Activated CD8-positive, alpha-beta memory T cell treated with anti-CD3 and anti-CD28 coated beads, Interleukin-2, amount 50 U/mL, for 48 hours (primary cell): ENCODE measurements at regions not wholly inside any gene's neighbourhood (a gene's known extent, or its start where the extent isn't known, plus 50 kb on each side); places are given as distances from the start of the nearest gene placed in this dataset.

Experiments used
- DNase-seq: peaks from one replicate; pipeline ENCODE4 v3.0.0-alpha.2; 2020

- DNase-seq, result no peak
These were observed 145.0 kb upstream of the ZMIZ1 start for GRCh38 chr10:78923647-78924318.

- no peak for DNase-seq
These were observed 144.3 kb upstream of the ZMIZ1 start for GRCh38 chr10:78924319-78925003.

- DNase-seq, result no peak
These were observed 143.5 kb upstream of the ZMIZ1 start for GRCh38 chr10:78925275-78925674.

GRCh38 chr10:78925800-78926319, 142.9 kb upstream of the ZMIZ1 start:
- no peak for DNase-seq

GRCh38 chr10:78927257-78927995, 141.3 kb upstream of the ZMIZ1 start:
- no peak for DNase-seq

GRCh38 chr10:78928330-78928729, 140.4 kb upstream of the ZMIZ1 start:
- no peak for DNase-seq

- no peak for DNase-seq
These were observed 139.2 kb upstream of the ZMIZ1 start for GRCh38 chr10:78929541-78929940.

GRCh38 chr10:78931321-78932053, 137.3 kb upstream of the ZMIZ1 start:
- DNase-seq, result no peak

GRCh38 chr10:78932054-78932386, 136.7 kb upstream of the ZMIZ1 start:
- DNase-seq, result no peak

GRCh38 chr10:78932861-78933260, 135.9 kb upstream of the ZMIZ1 start:
- no peak for DNase-seq

GRCh38 chr10:78933828-78934531, 134.8 kb upstream of the ZMIZ1 start:
- DNase-seq, result no peak

GRCh38 chr10:78934532-78934898, 134.3 kb upstream of the ZMIZ1 start:
- no peak for DNase-seq

GRCh38 chr10:78934994-78935602, 133.7 kb upstream of the ZMIZ1 start:
- DNase-seq, result no peak

GRCh38 chr10:78935697-78936407, 132.9 kb upstream of the ZMIZ1 start:
- no peak for DNase-seq

- no peak for DNase-seq
These were observed 132.1 kb upstream of the ZMIZ1 start for GRCh38 chr10:78936412-78937342.

GRCh38 chr10:78937393-78937792, 131.4 kb upstream of the ZMIZ1 start:
- DNase-seq, result no peak

- DNase-seq, result no peak
These were observed 130.7 kb upstream of the ZMIZ1 start for GRCh38 chr10:78937800-78938694.

GRCh38 chr10:78938695-78939672, 129.8 kb upstream of the ZMIZ1 start:
- no peak for DNase-seq
